Loucy (cell line): ENCODE measurements at regions not wholly inside any gene's neighbourhood (a gene's known extent, or its start where the extent isn't known, plus 50 kb on each side); places are given as distances from the start of the nearest gene placed in this dataset.

Experiments
- H2AFZ ChIP-seq: fragments of 200-600 bp; sonication (generic); 2 replicates; pipeline ENCODE4 v1.6.0; 2016; ENCODE audit warnings: antibody characterized with exemption, mild to moderate bottlenecking, low read length, moderate library complexity
- H3F3A ChIP-seq: fragments of 200-600 bp; 2 replicates; pipeline ENCODE4 v1.6.0; 2016; ENCODE audit warnings: antibody characterized with exemption, low read depth, mild to moderate bottlenecking
- H3K27me3 ChIP-seq: fragments of 200-600 bp; sonication (generic); 2 replicates; pipeline ENCODE4 v1.6.1; 2014; ENCODE audit warnings: low read length, mild to moderate bottlenecking; ENCODE audit not compliant: insufficient read depth, poor library complexity, severe bottlenecking
- H3K36me3 ChIP-seq: fragments of 200-600 bp; sonication (generic); 2 replicates; pipeline ENCODE4 v1.6.1; 2016; ENCODE audit warnings: low read length; ENCODE audit not compliant: insufficient read depth
- H3K4me1 ChIP-seq: fragments of 200-600 bp; sonication (generic); 2 replicates; pipeline ENCODE4 v1.5.1; 2014; ENCODE audit warnings: low read length, mild to moderate bottlenecking; ENCODE audit not compliant: insufficient read depth, poor library complexity, severe bottlenecking
- H3K4me2 ChIP-seq: fragments of 200-600 bp; sonication (generic); 2 replicates; pipeline ENCODE4 v1.6.0; 2014; ENCODE audit warnings: antibody characterized with exemption, low read length, low read depth, mild to moderate bottlenecking; ENCODE audit not compliant: poor library complexity, severe bottlenecking
- H3K4me3 ChIP-seq: fragments of 200-600 bp; sonication (generic); 2 replicates; pipeline ENCODE4 v1.5.1; 2014; ENCODE audit warnings: low read length, mild to moderate bottlenecking, mixed read lengths; ENCODE audit not compliant: poor library complexity, severe bottlenecking
- H3K79me2 ChIP-seq: fragments of 200-600 bp; sonication (generic); 2 replicates; pipeline ENCODE4 v1.6.1; 2014; ENCODE audit warnings: low read length; ENCODE audit not compliant: insufficient read depth
- H3K9ac ChIP-seq: fragments of 200-600 bp; sonication (generic); 2 replicates; pipeline ENCODE4 v1.6.0; 2014; ENCODE audit warnings: mild to moderate bottlenecking, low read depth, low read length, moderate library complexity; ENCODE audit not compliant: poor library complexity, severe bottlenecking
- H3K9me2 ChIP-seq: fragments of 200-600 bp; sonication (generic); replicated peaks from 2 replicates; pipeline ENCODE4 v1.6.1; 2016; ENCODE audit warnings: low read depth, low read length, mixed read lengths
- H3K9me3 ChIP-seq: fragments of 200-600 bp; sonication (generic); 2 replicates; pipeline ENCODE4 v1.6.1; 2014; ENCODE audit warnings: mild to moderate bottlenecking, antibody characterized with exemption, low read length, low read depth; ENCODE audit not compliant: insufficient read depth
- H4K20me1 ChIP-seq: fragments of 200-600 bp; sonication (generic); 2 replicates; pipeline ENCODE4 v1.6.0; 2014; ENCODE audit warnings: antibody characterized with exemption, low read length, mild to moderate bottlenecking; ENCODE audit not compliant: insufficient read depth, poor library complexity, severe bottlenecking
- CTCF ChIP-seq: fragments of 200-600 bp; sonication (generic); conservative IDR thresholded peaks from 2 replicates; pipeline ENCODE4 v1.5.1; 2014; ENCODE audit warnings: mild to moderate bottlenecking, antibody characterized with exemption, low read length
- EZH2phosphoT487 ChIP-seq: fragments of 200-600 bp; IDR thresholded peaks from 2 replicates; pipeline ENCODE4 v1.6.1; 2018; ENCODE audit warnings: antibody characterized with exemption, mild to moderate bottlenecking, moderate library complexity, borderline replicate concordance

- Histone ChIP-seq H3K4me1 (peaks cover 37% of the 10 kb centered on the region), H3K27me3 (no peaks in the 10 kb centered on the region), H3K79me2 (no peaks in the 10 kb centered on the region), H3K36me3 (no peaks in the 10 kb centered on the region), H3K9me3 (no peaks in the 10 kb centered on the region), H3K4me3 (no peak overlapping the region), H3K4me2 (no peak overlapping the region), H2AFZ (no peak overlapping the region), H3F3A (peaks cover 10% of the 10 kb centered on the region), H3K9me2 (no peaks in the 10 kb centered on the region), H3K9ac (no peak overlapping the region), H4K20me1 (no peaks in the 10 kb centered on the region)
- TF ChIP-seq CTCF: no peak
- no peak for TF ChIP-seq EZH2phosphoT487
Measured at GRCh38 chr12:124685689-124686369, 118.4 kb upstream of the NCOR2 start.

- Histone ChIP-seq H3K4me3 (no peak overlapping the region), H3K4me2 (no peak overlapping the region)
- TF ChIP-seq EZH2phosphoT487 (no peak), CTCF (no peak)
Measured at GRCh38 chr12:124684971-124685688, 117.7 kb upstream of the NCOR2 start.

GRCh38 chr12:124684496-124684895, 117.1 kb upstream of the NCOR2 start:
- no peak for TF ChIP-seq EZH2phosphoT487
- Histone ChIP-seq H3F3A (peaks cover 10% of the 10 kb centered on the region), H3K4me3 (no peak overlapping the region), H2AFZ (no peak overlapping the region), H3K9me2 (no peaks in the 10 kb centered on the region), H3K36me3 (no peaks in the 10 kb centered on the region), H3K4me2 (no peak overlapping the region), H4K20me1 (no peaks in the 10 kb centered on the region), H3K79me2 (no peaks in the 10 kb centered on the region), H3K27me3 (no peaks in the 10 kb centered on the region), H3K4me1 (peaks cover 33% of the 10 kb centered on the region), H3K9me3 (no peaks in the 10 kb centered on the region), H3K9ac (no peak overlapping the region)

More at GRCh38 chr12:124684971-124685688, 117.7 kb upstream of the NCOR2 start:
- Histone ChIP-seq H3K9me2 (no peaks in the 10 kb centered on the region), H3K4me1 (peaks cover 37% of the 10 kb centered on the region), H3K9ac (no peak overlapping the region), H3K9me3 (no peaks in the 10 kb centered on the region), H3K27me3 (no peaks in the 10 kb centered on the region), H3K36me3 (no peaks in the 10 kb centered on the region), H3K79me2 (no peaks in the 10 kb centered on the region), H4K20me1 (no peaks in the 10 kb centered on the region), H3F3A (peaks cover 10% of the 10 kb centered on the region), H2AFZ (no peak overlapping the region)
